ENCODE measurements at regions not wholly inside any gene's neighbourhood (a gene's known extent, or its start where the extent isn't known, plus 50 kb on each side); places are given as distances from the start of the nearest gene placed in this dataset.

GRCh38 chr5:93251347-93251746, 329.7 kb downstream of the NR2F1-AS1 start:
- no peak for DNase-seq
- no peaks in the 10 kb centered on the region for H3K27me3 Mint-ChIP-seq (ENCODE audit: low read depth)
- ATAC-seq (replicated peaks in 1 of 2) = no peak
- H3K27ac Mint-ChIP-seq = no peak overlapping the region
- H3K36me3 Mint-ChIP-seq (ENCODE audit: insufficient read depth in 2 of 2) = no peaks in the 10 kb centered on the region
- peaks cover 0 to 2% of the 10 kb centered on the region in 2 donors for H3K9me3 Mint-ChIP-seq
- H3K4me3 Mint-ChIP-seq = no peak overlapping the region
- no peaks in the 10 kb centered on the region for H3K4me1 Mint-ChIP-seq (ENCODE audit: low read depth)

- Mint-ChIP-seq H3K4me3 (no peak overlapping the region), H3K9me3 (peaks cover 0 to 2% of the 10 kb centered on the region in 2 donors), H3K36me3 (ENCODE audit: insufficient read depth in 2 of 2) (no peaks in the 10 kb centered on the region), H3K4me1 (ENCODE audit: low read depth) (no peaks in the 10 kb centered on the region), H3K27ac (no peak overlapping the region), H3K27me3 (ENCODE audit: low read depth) (no peaks in the 10 kb centered on the region)
- ATAC-seq (replicated peaks in 1 of 2) (no peak), DNase-seq (no peak)
These were observed 330.6 kb downstream of the NR2F1-AS1 start for GRCh38 chr5:93250424-93250823.

- no peak overlapping the region for H3K27ac Mint-ChIP-seq
- no peaks in the 10 kb centered on the region for H3K27me3 Mint-ChIP-seq (ENCODE audit: low read depth)
- no peaks in the 10 kb centered on the region for H3K4me1 Mint-ChIP-seq (ENCODE audit: low read depth)
- H3K36me3 Mint-ChIP-seq (ENCODE audit: insufficient read depth in 2 of 2) = no peaks in the 10 kb centered on the region
- ATAC-seq (replicated peaks in 1 of 2) (no peak), DNase-seq (no peak)
- H3K9me3 Mint-ChIP-seq = peaks cover 0 to 2% of the 10 kb centered on the region in 2 donors
- no peak overlapping the region for H3K4me3 Mint-ChIP-seq
These were observed 331.2 kb downstream of the NR2F1-AS1 start for GRCh38 chr5:93249651-93250289.

DNA sequence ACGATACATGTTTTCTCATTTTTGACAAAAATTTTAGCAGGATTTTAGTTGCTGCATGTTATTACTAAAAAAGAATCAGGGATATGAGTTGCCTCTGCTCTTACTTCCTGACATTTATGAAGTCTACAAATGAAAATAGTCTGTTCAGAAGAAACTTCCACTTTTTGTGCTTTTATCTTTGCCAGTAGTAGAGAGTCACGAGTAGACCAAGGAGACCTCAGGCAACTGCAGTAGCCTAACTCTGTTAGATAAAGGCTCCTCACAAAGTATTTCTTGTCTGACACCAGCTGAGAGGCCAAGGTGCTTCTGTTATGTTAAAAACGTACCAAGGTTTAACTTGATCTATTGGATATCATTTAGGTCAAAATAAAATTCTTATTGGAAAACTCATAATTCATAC, 333.9 kb downstream of the NR2F1-AS1 start:
- Mint-ChIP-seq H3K4me1 (ENCODE audit: low read depth) (no peaks in the 10 kb centered on the region), H3K36me3 (ENCODE audit: insufficient read depth in 2 of 2) (no peaks in the 10 kb centered on the region), H3K9me3 (no peaks in the 10 kb centered on the region), H3K4me3 (no peak overlapping the region), H3K27ac (no peak overlapping the region), H3K27me3 (ENCODE audit: low read depth) (no peaks in the 10 kb centered on the region)
- no peak for DNase-seq
- ATAC-seq (replicated peaks in 1 of 2) = no peak

DNA sequence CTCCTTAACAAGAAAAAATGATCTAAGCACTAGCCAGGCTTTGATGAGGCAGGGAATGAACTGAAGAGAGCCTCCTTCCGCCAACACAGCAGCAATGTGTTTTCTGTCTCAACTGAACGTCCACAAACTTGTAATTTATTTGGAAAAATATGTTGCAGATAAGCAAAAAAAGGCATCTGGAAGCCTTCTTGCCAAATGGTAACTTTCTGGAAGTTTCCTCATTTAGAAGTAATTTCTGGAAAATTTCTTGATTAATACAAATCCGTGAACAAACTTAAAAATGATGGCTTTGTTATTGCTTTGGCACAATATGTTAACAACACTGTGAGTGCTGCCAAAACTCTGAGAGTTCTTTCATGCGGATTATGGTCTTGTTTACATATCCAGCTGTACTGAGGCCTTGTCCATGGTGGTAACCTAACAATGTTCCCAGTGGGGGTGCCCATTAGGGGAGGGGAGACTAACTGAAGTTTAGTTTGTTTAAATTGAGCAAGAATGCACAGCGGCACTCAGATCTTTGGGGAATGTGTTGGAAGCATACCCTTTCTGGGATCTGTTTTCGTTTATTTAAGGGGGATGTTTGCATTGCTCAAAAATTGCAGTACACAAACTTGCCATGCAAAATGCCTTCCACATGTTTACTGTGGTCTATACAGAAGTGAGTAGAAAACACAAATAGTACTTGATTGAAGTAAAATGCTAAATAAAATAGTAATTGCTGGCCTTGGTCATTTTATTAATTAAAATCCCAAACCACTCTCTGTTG, 334.7 kb downstream of the NR2F1-AS1 start:
- Mint-ChIP-seq H3K4me3 (no peak overlapping the region), H3K27ac (no peak overlapping the region), H3K4me1 (ENCODE audit: low read depth) (no peaks in the 10 kb centered on the region), H3K36me3 (ENCODE audit: insufficient read depth in 2 of 2) (no peaks in the 10 kb centered on the region), H3K9me3 (no peaks in the 10 kb centered on the region), H3K27me3 (ENCODE audit: low read depth) (no peaks in the 10 kb centered on the region)
- DNase-seq (no peak), ATAC-seq (replicated peaks in 1 of 2) (no peak)

DNA sequence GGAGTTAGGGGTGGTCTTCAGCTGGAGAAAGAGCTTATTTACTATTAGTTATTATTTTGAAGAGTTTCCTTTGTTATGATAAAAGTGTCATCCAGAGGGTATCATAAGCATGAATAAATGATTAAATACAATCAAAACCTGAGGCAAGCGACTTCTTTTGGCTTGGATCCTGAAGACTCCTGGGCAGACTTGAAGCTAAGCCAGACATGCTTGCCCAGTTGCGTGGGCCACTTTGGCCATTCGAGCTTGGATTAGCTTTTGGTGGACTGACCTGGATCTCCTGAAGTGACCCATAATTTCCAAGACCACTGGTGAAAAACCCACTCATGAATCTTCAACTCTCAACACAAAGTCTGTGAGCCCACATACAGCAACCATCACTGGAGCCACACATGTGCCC, 335.8 kb downstream of the NR2F1-AS1 start:
- H3K4me3 Mint-ChIP-seq = no peak overlapping the region
- no peak for DNase-seq
- H3K36me3 Mint-ChIP-seq (ENCODE audit: insufficient read depth in 2 of 2) = no peaks in the 10 kb centered on the region
- no peaks in the 10 kb centered on the region for H3K27me3 Mint-ChIP-seq (ENCODE audit: low read depth)
- H3K9me3 Mint-ChIP-seq = no peaks in the 10 kb centered on the region
- H3K27ac Mint-ChIP-seq = no peak overlapping the region
- no peak for ATAC-seq (replicated peaks in 1 of 2)
- no peaks in the 10 kb centered on the region for H3K4me1 Mint-ChIP-seq (ENCODE audit: low read depth)

- no peaks in the 10 kb centered on the region for H3K27me3 Mint-ChIP-seq (ENCODE audit: low read depth)
- ATAC-seq (replicated peaks in 1 of 2) (no peak), DNase-seq (no peak)
- H3K4me1 Mint-ChIP-seq (ENCODE audit: low read depth) = no peaks in the 10 kb centered on the region
- H3K27ac Mint-ChIP-seq = no peak overlapping the region
- no peak overlapping the region for H3K4me3 Mint-ChIP-seq
- peaks cover 0 to 5% of the 10 kb centered on the region in 2 donors for H3K9me3 Mint-ChIP-seq
- no peaks in the 10 kb centered on the region for H3K36me3 Mint-ChIP-seq (ENCODE audit: insufficient read depth in 2 of 2)
These were observed 337.5 kb downstream of the NR2F1-AS1 start for GRCh38 chr5:93243481-93243880.

DNA sequence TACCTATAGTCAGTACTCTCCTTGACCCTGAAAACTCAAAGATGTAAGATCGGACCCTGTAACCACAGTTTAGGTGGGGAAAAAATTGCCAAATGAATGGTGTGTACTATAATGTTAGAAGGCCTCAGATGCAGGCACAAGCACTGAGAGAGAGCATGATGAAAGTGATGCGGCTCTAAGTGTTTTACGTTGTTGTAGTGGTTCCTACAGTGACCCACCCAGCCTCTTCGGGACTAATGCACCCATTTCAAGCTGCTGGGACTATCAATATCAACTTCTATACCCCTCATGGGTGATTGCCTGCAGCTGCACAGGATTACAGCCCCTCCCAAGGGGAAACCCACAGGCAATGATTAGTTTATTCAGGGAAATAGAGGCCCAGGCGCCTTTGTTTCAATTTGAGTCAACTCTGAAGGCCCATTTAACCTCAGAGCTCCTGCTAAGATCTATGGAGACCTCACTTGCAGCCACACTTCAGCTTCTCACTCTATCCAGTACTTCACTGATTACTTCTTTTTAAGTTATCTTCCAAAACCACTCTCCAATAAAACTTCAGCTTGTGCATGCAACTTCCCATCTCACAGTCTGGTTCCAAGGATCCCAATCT, 340.7 kb downstream of the NR2F1-AS1 start:
- Mint-ChIP-seq H3K27ac (no peak overlapping the region), H3K4me3 (no peak overlapping the region), H3K4me1 (ENCODE audit: low read depth) (no peaks in the 10 kb centered on the region), H3K27me3 (ENCODE audit: low read depth) (no peaks in the 10 kb centered on the region), H3K36me3 (ENCODE audit: insufficient read depth in 2 of 2) (no peaks in the 10 kb centered on the region), H3K9me3 (peaks cover 0 to 5% of the 10 kb centered on the region in 2 donors)
- ATAC-seq (replicated peaks in 1 of 2) = no peak
- DNase-seq = no peak

DNA sequence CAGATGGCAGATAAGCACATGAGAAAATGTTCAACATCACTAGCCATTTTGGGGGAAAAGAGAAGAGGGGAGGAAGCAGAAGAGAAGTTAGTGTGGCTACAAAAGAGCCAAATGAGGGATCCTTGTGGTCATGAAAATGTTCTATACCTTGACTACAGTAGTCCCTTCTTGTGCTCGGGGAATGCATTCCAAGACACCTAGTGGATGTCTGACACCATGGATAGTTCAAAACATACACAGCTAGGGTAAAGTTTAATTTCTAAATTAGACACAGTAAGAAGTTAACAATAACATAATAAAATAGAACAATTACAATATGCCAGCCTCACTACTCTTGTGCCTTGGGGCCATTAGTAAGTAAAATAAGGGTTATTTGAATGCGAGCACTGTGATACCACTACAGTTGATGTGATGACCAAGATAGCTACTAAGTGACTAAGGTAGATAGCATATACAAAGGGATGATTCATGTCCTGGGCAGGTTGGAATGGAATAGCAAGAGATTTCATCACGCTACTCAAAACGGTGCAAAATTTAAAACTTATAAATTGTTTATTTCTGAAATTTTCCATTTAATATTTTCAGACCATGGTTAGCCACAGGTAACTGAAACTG, 344.1 kb downstream of the NR2F1-AS1 start:
- Mint-ChIP-seq H3K36me3 (ENCODE audit: insufficient read depth in 2 of 2) (no peaks in the 10 kb centered on the region), H3K4me3 (no peak overlapping the region), H3K27me3 (ENCODE audit: low read depth) (no peaks in the 10 kb centered on the region), H3K4me1 (ENCODE audit: low read depth) (no peaks in the 10 kb centered on the region), H3K27ac (no peak overlapping the region), H3K9me3 (peaks cover 1 to 5% of the 10 kb centered on the region in 2 donors)
- ATAC-seq (replicated peaks in 1 of 2) = no peak
- DNase-seq = no peak

GRCh38 chr5:93235761-93236160, 345.3 kb downstream of the NR2F1-AS1 start:
- Mint-ChIP-seq H3K36me3 (ENCODE audit: insufficient read depth in 2 of 2) (no peaks in the 10 kb centered on the region), H3K27me3 (ENCODE audit: low read depth) (no peaks in the 10 kb centered on the region), H3K4me1 (ENCODE audit: low read depth) (no peaks in the 10 kb centered on the region), H3K9me3 (peaks cover 1 to 5% of the 10 kb centered on the region in 2 donors), H3K27ac (no peak overlapping the region), H3K4me3 (no peak overlapping the region)
- ATAC-seq (replicated peaks in 1 of 2) (no peak), DNase-seq (no peak)

DNA sequence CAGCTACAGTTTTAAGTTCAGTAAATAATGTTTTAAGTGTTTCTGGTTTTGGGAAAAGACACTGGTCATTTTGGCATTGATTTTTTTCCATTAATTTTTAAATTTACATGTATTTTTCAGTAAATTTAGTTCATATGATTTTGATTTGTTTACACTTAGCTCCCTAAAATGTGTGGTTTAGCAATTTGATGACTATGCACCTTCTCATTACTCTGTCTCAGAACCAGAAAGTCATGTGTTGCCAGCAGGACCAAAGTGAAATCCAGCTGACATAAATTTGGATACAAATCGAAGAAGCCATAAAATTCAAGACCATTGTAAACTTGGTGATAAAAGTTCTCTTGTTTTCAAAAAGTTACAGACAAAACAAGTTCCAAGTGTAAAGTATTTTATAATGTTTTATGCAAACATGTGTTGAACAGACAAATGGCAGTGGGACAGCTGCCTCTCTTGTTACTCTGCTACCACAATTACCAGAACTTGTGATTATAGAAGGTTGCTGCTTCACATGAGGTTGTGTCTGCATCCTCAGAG, 354.8 kb downstream of the NR2F1-AS1 start:
- Mint-ChIP-seq H3K36me3 (ENCODE audit: insufficient read depth in 2 of 2) (no peaks in the 10 kb centered on the region), H3K9me3 (peaks cover 0 to 5% of the 10 kb centered on the region in 2 donors), H3K4me3 (no peak overlapping the region), H3K27me3 (ENCODE audit: low read depth) (no peaks in the 10 kb centered on the region), H3K4me1 (ENCODE audit: low read depth) (no peaks in the 10 kb centered on the region), H3K27ac (no peak overlapping the region)
- ATAC-seq (replicated peaks in 1 of 2) (no peak), DNase-seq (no peak)

GRCh38 chr5:93225748-93226147, 355.3 kb downstream of the NR2F1-AS1 start:
- Mint-ChIP-seq H3K27ac (no peak overlapping the region), H3K36me3 (ENCODE audit: insufficient read depth in 2 of 2) (no peaks in the 10 kb centered on the region), H3K4me3 (no peak overlapping the region), H3K4me1 (ENCODE audit: low read depth) (no peaks in the 10 kb centered on the region), H3K27me3 (ENCODE audit: low read depth) (no peaks in the 10 kb centered on the region), H3K9me3 (peaks cover 0 to 5% of the 10 kb centered on the region in 2 donors)
- ATAC-seq (replicated peaks in 1 of 2) (no peak), DNase-seq (no peak)

DNA sequence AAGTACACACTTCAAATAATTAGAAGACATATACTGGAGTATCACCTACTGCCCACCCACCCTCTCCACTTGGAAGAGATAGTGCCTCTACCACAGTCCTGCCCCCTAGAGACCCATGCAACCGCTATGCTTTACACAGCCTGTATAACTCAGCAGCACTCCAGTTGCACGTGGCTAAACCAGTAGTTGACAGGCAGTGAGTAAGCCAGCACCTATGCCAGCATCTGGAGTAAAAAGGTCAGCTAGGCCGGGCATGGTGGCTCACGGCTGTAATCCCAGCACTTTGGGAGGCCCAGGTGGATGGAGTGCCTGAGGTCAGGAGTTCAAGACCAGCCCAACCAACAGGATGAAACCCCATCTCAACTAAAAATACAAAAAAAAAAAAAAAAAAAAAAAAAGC, 356.4 kb downstream of the NR2F1-AS1 start:
- Mint-ChIP-seq H3K4me1 (ENCODE audit: low read depth) (no peaks in the 10 kb centered on the region), H3K9me3 (peaks cover 0 to 5% of the 10 kb centered on the region in 2 donors), H3K36me3 (ENCODE audit: insufficient read depth in 2 of 2) (no peaks in the 10 kb centered on the region), H3K4me3 (no peak overlapping the region), H3K27me3 (ENCODE audit: low read depth) (no peaks in the 10 kb centered on the region), H3K27ac (no peak overlapping the region)
- DNase-seq (no peak), ATAC-seq (replicated peaks in 1 of 2) (no peak)
